Ovary (tissue), 3 donors: ENCODE measurements at regions not wholly inside any gene's neighbourhood (a gene's known extent, or its start where the extent isn't known, plus 50 kb on each side); places are given as distances from the start of the nearest gene placed in this dataset.

Experiments
- CTCF ChIP-seq, 3 donors: fragments of 450-650 bp in 2 of 3; fragments of 200-600 bp in 1 of 3; IDR thresholded peaks; one replicate each; pipeline versions ENCODE4 v1.5.1 to v1.8.0; 2016 to 2022; ENCODE audit warnings: antibody characterized with exemption in 3 of 3, mild to moderate bottlenecking in 1 of 3
- EP300 ChIP-seq: sonication (generic); formaldehyde crosslinking; IDR thresholded peaks from one replicate; pipeline ENCODE4 v1.6.1; 2017; ENCODE audit warnings: antibody characterized with exemption
- POLR2A ChIP-seq: fragments of 450-650 bp; IDR thresholded peaks from one replicate; pipeline ENCODE4 v1.6.1; 2017; ENCODE audit warnings: antibody characterized with exemption, mild to moderate bottlenecking, moderate library complexity
- donor health status: DM: no; HTN: no; CAD: no.

DNA sequence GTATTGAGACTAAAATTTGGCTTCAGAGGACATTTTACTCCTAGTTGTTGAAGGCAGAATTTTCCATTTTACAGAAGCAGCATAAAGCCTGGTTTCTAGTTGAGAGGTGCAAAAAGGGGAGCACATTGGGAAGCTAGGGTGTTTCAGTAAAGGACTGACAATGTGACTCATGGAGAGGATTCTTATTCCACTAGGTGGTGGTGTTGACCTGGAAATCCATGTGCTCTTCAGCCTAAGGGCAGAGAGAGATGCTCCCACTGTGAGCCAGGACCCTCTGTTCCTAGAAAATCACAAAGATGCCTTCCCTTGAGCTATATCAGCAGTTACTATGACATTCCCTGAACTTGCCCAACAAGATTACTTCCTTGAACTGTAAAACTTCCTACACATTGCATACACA lies 687.8 kb downstream of the IPMK start:
- peak in 1 of 3 donors; percentile 45 for TF ChIP-seq CTCF (IDR thresholded peaks at IDR 0.05)
- no peak for TF ChIP-seq EP300
- TF ChIP-seq POLR2A = no peak
